GM18868 (cell line): ENCODE measurements at regions not wholly inside any gene's neighbourhood (a gene's known extent, or its start where the extent isn't known, plus 50 kb on each side); places are given as distances from the start of the nearest gene placed in this dataset.
"Not testable (repeated sequence)": the region's sequence is repeated elsewhere in the genome, so short reads cannot be mapped to it uniquely, and the experiment has no call there.

Experiments used
- ATAC-seq: cut with Tn5 transposase; IDR thresholded peaks from one replicate; pipeline ENCODE4 v1.9.1; 2021; ENCODE audit warnings: mild to moderate bottlenecking, moderate library complexity; ENCODE audit not compliant: unreplicated experiment

DNA sequence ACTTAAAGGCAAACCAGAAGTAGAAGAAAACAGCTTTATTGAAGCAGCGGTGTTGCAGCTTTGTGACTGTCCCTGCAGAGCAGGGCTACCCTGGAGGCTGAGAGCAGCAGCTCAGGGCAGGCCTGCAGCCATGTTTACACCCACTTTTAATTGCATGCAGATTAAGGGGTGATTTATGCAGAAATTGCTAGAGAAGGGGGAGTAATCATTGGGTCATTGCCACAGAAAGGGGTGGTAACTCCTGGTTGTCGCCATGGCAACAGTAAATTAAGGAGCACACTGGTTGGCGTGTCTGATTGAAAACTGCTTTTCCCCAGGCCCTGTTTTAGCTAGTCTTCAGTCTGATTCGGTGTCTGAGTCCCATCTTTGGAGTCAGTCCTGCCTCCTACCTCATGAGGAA is 195.4 kb upstream of the HDAC4 start:
- ATAC-seq, result no peak

DNA sequence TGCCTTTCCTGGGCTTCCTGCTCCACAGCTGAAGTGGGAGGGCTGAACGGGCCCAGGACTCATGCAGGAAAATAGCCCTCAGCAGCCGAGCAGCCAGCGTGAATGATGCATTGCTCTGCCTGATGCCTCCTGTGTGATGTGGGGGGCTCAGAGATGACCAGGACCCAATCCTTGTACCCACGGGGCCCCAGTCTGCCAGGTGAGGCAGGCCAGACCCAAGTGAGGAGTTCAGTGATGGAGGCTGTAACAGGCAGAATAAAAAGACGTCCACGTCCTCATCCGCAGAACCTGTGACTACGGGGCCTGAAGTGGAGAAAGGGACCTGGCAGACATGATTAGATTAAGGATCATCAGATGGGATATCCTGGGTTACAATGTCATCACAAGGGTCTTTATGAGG is 194.9 kb upstream of the HDAC4 start:
- no peak for ATAC-seq

DNA sequence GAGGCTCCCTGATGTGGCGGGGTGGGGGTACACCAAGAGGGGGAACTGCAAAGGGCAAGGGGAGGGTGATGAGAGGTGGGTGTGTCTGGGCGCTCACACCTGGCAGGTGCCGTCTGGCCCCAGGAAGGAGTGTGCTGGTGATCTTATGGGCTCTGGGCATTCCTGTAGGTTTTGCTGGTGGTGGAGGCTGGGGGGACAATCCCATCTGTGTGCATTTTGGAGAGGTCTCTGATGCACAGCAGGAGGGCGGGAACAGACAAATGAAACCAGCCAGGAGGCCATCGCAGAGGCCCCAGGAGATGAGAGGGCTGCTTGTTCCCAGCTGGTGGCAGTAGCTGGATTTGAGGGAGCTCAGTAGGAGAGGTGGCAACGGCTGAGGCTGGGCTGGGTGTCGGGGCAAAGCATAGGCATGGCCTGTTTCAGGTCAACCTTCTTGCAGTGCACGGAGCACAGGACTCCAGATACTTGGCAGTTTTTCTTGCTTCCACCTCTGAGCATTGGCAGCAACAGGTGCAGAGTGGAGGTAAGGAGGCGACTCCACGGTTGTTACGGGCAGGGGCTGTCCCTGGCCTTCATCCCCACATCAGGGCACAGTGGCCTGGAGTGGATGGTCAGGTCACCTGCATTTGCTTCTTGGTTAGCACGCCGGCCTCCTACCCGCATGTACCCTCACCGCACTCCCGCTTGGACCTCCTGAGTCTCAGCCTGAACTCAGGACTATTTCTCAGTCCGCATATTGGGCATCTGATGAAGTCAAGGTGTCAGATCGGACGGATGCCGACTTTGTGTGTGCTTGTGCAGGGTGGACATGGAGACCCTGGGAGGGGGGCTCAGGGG is 194.2 kb upstream of the HDAC4 start:
- no peak for ATAC-seq

DNA sequence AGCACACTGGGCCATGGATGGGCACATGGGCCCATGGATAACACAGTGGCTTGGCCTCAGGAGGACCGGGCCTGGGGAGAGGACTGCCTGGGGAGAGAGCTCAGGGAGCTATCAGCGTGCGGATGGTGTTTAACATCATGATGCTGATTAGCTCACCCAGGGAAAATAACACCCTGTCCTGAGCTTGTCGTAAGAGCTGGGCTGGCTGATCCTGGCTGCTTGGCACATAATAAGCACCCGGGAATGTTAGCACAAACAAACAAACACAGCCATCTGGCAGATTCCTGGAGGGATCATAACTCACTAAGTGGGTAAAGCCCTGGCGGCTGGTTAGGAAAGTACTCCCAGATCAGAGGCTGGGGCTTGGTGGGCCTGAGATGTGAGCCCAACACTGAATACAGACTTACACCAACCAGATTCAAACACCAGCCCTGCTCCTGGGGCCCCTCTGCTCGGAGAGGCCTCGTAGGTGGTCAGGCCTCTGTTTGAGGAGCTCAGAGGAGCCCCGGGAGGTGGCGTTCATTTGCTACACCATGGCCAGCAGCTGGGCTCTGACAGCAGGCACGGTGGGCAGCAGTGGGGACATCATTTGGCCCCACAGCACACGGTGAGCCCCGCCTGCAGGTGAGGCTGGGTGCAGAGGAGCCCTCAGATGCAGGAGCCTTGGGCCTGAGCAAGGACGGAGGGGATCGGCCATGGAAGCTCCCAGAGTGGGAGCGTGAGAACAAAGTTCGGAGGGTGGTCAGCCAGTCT is 193.4 kb upstream of the HDAC4 start:
- no peak for ATAC-seq

DNA sequence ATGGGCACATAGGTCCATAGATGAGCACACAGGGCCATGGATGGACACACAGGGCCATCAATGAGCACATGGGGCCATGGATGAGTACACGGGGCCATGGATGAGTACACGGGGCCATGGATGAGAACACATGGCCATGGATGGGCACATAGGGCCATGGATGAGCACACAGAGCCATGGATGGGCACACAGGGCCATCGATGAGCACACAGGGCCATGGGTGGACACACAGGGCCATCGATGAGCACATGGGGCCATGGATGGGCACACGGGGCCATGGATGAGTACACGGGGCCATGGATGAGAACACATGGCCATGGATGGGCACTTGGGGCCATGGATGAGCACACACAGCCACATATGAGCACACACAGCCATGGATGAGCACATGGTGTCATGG is 192.6 kb upstream of the HDAC4 start:
- ATAC-seq, result no peak

DNA sequence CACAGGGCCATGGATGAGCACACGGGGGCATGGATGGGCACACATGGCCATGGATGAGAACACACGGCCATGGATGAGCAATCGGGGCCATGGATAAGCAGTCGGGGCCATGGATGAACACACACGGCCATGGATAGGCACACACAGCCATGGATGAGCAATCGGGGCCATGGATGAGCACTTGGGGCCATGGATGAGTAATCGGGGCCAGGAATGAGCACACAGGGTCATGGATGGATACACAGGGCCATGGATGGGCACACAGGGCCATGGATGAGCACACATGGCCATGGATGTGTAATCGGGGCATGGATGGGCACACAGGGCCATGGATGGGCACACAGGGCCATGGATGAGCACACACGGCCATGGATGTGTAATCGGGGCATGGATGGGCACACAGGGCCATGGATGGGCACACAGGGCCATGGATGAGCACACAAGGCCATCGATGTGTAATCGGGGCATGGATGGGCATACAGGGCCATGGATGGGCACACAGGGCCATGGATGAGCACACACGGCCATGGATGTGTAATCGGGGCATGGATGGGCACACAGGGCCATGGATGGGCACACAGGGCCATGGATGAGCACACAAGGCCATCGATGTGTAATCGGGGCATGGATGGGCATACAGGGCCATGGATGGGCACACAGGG is 191.9 kb upstream of the HDAC4 start:
- not testable (repeated sequence) for ATAC-seq

DNA sequence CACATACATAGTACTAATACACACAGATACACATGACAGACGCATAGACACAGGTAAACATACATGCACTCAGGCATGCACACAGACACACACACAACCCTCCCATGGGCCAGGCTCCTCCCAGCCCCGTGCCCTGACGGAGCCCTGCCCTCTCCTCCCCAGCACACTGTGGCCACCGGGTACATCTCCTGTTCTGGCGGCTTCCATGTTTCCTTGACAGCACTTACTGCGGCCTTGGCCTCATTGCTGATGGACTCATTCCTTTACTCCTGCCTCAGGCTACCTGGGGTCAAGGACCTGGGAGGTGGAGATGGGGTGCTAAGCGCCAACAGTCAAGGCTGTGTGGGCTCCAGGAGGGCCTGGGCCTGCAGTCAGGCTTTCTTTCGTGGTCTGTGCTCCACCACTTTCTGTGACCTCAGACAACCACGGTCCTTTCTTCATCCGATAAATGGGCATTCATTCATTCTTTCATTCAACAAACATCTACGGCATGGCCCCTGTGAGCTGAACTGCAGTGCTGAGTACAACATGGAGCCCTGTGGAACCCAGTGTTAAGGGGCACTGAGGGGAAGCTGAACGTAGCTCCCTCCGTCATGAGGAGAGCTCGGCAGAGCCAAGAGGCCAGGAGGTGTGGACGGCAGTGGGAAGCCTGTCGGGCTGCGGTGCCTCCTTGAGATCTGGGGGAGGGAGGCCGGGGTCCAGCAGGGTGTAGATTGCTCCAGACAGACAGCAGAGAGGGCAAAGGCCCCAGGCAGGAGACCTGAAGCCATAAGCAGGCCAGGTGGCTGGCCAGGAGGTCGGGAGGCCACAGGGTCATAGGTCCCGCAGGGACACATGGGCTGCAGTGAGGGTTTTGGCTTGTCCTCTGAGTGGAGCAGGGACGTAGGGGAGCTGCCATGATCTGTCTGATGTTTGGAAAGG is 190.4 kb upstream of the HDAC4 start:
- no peak for ATAC-seq

DNA sequence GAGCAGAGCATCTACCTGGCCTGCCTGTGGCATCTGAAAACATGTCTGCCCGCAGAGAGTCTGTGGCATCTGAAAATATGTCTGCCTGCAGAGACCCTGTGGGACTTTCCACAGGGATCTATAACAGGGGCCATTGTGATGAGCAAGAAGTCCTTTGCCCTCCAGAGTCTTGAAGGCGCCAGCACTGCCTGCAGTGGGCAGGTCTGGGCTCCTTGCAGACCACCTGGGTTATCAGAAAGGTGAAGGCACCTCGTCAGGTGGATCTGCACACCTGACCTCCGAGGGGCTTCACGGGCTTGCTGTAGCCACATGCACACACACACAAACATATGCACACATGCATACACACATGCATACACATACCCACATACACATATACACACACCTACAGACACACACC is 189.5 kb upstream of the HDAC4 start:
- no peak for ATAC-seq

DNA sequence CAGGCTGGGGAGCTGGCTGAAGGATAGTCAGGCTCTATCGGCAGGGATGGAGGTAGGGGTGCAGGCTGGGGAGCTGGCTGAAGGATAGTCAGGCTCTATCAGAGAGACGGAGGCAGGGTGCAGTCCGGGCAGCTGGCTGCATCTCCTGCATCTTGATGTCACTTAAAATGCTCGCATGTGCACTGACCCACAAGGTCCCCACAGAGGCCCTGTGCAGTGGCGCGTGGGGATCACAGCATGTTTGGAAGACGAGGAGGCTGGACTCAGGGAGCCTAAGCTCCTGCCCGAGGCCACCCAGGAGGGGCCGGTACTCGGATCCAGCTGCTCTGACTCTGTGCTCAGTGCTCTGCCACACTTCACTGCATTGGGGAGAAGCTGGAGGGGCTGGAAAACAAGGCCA is 189.0 kb upstream of the HDAC4 start:
- ATAC-seq, result no peak

DNA sequence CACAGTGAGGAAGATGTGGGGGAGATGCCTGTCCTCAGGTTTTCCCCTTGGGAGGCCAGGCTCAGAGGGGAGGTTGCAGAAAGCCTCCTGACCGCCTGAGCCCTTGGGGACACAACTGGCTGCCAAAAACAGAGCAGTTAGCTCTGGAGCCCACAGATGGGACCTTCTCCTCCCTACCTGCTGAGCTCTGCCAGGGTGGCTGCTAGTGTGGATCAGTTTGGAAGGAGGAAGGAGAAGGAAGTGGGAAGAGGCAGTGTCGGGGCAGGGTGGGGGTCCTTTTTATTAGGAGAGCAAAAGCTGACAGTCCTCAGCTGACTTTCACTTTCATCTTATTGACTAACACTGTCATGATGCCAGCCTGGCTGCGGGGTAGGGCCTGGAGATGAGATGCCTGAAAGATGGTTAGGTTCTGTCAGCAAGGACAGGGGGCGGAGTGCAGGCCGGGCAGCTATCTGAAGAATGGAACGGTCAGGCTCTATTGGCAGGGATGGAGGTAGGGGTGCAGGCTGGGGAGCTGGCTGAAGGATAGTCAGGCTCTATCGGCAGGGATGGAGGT is 188.5 kb upstream of the HDAC4 start:
- ATAC-seq, result no peak

DNA sequence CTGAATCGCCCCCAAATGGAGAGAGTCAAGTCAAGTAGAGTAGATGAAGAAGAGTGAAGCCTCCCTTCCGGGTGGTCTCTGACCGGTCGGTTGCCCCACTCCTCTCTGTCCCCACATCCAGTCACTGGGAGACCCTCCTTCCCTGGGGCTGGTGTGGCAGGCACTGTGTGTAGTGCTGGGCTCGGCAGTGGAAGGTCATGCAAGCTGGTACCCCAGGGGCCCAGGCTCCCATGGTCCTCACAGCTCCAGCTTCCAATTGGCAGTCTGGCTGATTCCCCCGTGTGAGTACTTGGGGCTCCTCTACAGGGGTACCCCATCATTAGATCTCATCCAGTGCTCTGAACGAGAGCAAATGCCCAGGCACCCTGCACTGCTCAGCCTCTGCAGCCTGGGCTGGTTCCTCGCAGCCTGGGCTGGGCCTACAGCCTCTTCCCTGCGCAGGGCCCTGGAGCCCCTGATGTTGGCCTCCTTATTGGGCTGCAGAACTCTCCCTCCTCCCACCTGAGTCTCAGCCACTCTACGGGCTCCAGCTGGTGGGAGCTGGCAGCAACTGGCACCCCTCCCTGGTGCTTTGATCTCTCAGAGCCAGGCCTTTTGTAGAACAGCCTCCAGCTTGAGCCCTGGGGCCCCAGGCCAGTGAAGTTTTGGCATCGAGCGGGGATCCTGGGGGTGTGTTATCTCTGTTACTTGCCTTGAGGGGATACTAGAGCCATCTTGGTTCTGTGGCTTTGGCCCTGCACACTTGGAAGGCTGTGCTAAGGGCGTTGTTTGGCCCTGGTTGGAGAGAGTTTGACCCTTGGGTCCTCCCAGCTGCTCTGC is 187.8 kb upstream of the HDAC4 start:
- ATAC-seq, result no peak

DNA sequence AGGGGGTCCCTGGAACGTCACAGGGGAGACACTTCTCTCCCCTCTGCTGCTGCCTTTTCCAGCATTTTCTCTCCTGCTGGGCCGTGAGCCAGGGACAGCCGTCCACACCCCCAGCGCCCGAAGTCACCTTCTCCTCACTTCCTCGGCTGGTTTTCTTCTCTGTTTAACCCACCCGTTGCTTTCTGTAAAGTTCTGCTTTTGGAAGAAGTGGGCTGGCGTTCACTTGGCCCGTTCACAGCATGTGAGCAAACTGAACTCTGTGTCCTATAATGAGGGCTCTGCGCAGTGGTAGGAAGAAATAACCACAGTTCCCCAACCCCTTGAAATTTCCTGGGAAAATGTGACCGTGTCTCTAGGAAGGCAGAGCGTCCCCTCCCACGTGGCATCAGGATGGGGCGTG is 187.0 kb upstream of the HDAC4 start:
- ATAC-seq, result no peak

DNA sequence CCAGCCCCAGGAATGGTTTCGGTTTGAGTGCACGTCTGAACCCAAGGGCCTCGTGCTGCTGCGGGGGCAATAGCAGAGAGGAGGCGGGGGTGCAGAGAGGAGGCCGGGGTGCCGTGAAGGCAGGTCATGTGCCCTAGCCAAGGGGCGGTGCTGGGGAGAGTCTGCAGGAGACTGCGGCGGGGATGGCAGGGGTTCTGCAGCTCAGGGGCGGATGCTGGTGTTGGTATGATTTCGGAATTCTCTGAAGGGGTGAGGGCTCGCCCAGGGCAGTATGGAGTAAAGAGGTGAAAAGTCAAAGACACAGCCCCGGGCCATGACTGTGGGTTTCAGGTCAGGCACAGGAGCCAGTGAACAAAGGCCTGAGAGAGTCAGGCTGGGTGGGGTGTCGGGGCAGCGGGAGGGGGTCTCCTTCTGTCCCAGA is 186.5 kb upstream of the HDAC4 start:
- no peak for ATAC-seq

DNA sequence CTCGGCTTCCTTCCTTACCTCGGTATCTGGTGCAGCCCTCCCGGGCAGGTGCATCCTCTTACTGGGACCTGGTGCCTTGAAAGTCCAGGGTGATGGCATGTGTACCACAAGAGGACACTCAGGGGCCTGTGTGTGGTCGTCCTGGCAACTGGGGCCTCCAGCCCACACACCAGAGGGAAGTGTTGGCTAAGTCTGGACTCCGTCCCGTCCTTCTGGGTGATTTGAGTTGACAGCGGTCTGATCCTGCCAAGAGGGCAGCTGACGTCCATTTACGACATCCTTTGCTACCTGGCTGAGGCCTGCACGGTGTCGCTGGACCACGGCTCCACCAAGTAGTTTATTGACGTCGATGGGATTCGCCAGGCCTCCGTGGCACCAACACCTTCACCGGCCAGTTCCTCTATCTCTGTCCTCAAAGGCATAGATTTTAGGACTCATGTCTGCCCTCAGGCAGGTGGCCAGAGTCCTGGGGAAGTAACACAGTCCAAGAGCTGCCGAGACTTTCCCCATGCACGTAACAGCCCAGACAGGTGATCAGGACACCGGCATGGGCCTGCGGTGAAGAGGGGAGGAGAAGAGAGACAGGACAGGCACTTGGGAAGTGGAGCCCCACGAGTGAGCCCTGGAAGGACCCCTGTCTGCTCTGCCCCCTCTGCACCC is 186.0 kb upstream of the HDAC4 start:
- ATAC-seq, result no peak

DNA sequence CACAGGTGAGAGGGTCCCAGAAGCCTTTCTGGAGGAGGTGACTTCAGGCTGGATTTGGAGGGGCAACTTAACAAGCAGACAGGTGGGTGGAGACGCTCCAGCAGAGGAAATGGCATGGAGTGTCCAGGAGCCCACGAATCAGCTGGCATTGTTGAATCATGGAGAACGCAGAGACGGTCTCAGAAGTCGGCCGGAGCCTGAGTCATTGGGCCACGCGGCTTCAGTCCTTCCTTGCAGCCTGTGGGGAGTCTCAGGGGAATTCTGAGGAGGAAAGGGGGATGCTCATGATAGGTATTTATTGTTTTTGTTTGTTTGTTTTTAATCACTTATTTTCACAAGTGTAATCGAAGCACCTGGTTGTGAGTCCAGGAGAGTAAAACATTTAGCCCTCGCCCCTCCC is 184.6 kb upstream of the HDAC4 start:
- ATAC-seq, result no peak

DNA sequence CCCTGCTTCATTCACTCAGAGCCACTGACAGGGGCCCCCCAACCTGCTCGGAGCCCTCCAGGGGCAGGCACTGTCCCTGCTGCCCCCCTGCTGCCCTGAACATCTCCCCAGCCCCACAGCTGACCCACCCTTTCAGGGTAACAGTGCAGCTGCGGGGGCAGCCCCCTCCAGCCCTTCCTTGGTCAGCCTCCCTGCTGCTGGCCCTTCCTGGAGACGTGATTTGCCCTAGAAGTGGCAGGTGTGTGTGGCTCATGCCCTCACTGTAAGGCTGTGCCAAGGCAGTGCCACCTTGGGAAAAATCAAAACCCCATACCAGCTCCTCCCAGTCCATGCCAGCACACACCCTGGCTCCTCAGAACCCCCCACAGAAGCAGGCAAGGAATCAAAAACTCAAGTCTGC is 184.2 kb upstream of the HDAC4 start:
- no peak for ATAC-seq

DNA sequence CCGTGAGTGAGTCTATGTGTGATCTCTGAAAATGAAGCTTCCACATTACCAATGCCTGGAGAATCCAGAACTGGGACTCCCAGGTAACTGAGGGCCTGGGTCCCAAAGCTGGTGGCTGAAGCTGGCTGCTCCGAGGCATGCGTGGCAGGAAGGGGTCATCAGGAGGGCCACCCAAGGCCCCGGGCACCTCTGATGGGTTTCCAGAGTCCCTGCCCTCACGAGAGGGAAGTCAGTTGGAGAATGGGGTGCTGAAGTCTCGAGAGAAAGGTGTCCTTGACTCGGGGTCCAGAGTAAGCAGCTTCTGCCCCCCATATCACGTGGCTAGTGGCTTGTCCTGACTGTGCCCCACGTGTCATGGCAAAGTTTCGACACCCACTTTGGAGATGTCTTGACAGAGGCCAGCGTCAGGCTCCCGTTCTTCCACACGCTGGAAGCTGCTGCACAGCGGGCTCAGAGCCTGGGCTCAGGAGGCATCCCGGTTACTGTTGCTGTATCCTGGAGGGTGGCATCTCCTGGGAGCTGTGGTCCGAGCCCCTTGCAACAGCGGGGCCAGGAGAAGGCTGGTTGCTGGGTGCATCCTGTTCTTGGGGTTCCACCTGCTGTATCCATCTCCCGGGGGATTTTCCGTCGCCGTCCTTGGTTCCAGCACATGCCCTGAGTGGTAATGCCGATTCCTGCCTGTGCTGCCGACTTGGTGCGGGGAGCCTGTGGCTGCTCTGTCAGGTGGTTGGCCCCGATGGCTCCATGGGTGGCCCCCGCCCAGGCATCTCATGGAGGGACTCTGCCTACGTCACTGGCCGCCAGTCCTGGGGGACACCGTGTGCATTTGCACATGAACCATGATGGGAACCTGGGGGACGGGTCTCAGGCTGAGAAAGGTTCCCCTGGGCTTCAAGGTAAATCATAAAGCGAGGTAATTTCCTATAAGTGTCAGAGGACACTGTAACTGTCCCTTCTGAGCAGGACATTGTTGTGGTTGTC is 183.3 kb upstream of the HDAC4 start:
- no peak for ATAC-seq
